ENCODE measurements at regions not wholly inside any gene's neighbourhood (a gene's known extent, or its start where the extent isn't known, plus 50 kb on each side); places are given as distances from the start of the nearest gene placed in this dataset.

GRCh38 chr4:28354880-28355656 lies 1494.4 kb downstream of the STIM2 start:
- DNase-seq: no peak

GRCh38 chr4:28357990-28358389 lies 1497.3 kb downstream of the STIM2 start:
- DNase-seq: no peak

- DNase-seq: no peak
These were observed 1498.0 kb downstream of the STIM2 start for GRCh38 chr4:28358606-28359005.

GRCh38 chr4:28360681-28361080 lies 1500.0 kb downstream of the STIM2 start:
- DNase-seq: no peak

- DNase-seq: no peak
These were observed 1501.5 kb downstream of the STIM2 start for GRCh38 chr4:28362169-28362568.

GRCh38 chr4:28369499-28369898 lies 1508.9 kb downstream of the STIM2 start:
- no peak for DNase-seq

GRCh38 chr4:28373191-28373590 lies 1512.5 kb downstream of the STIM2 start:
- DNase-seq: no peak

GRCh38 chr4:28373601-28374000 lies 1513.0 kb downstream of the STIM2 start:
- DNase-seq: no peak

GRCh38 chr4:28378109-28378830 lies 1517.6 kb downstream of the STIM2 start:
- no peak for DNase-seq

- DNase-seq: no peak
These were observed 1525.2 kb downstream of the STIM2 start for GRCh38 chr4:28385801-28386200.

- no peak for DNase-seq
These were observed 1526.1 kb downstream of the STIM2 start for GRCh38 chr4:28386776-28387175.

- DNase-seq: no peak
These were observed 1527.8 kb downstream of the STIM2 start for GRCh38 chr4:28388471-28388870.

- no peak for DNase-seq
These were observed 1531.2 kb downstream of the STIM2 start for GRCh38 chr4:28391877-28392276.

GRCh38 chr4:28402751-28403150 lies 1542.1 kb downstream of the STIM2 start:
- DNase-seq: no peak

- DNase-seq: no peak
These were observed 1560.6 kb downstream of the STIM2 start for GRCh38 chr4:28421221-28421620.

GRCh38 chr4:28426251-28426650 lies 1565.6 kb downstream of the STIM2 start:
- no peak for DNase-seq

GRCh38 chr4:28427306-28428085 lies 1566.9 kb downstream of the STIM2 start:
- DNase-seq: no peak

- DNase-seq: no peak
These were observed 1571.8 kb downstream of the STIM2 start for GRCh38 chr4:28432348-28433025.

GRCh38 chr4:28435314-28435713 lies 1574.7 kb downstream of the STIM2 start:
- DNase-seq: no peak

- no peak for DNase-seq
These were observed 1575.8 kb downstream of the STIM2 start for GRCh38 chr4:28436191-28437080.

- no peak for DNase-seq
These were observed 1582.7 kb downstream of the STIM2 start for GRCh38 chr4:28443371-28443770.
